A549 (cell line): ENCODE measurements at regions not wholly inside any gene's neighbourhood (a gene's known extent, or its start where the extent isn't known, plus 50 kb on each side); places are given as distances from the start of the nearest gene placed in this dataset.

ENCODE experiments used
- CTCF ChIP-seq: fragments of >200 bp; sonication (Bioruptor Twin); formaldehyde crosslinking; IDR thresholded peaks from 3 replicates; pipeline ENCODE4 v1.5.1; 2016
- ELK1 ChIP-seq: fragments of 150-350 bp; IDR thresholded peaks from 2 replicates; pipeline ENCODE4 v1.6.1; 2014; ENCODE audit warnings: low read depth, mild to moderate bottlenecking, low read length
- EP300 ChIP-seq, 2 experiments: fragments of >200 bp; sonication (Bioruptor Twin); formaldehyde crosslinking; IDR thresholded peaks; 2 replicates in 1 of 2; 3 replicates in 1 of 2; pipeline ENCODE4 v1.6.1; 2016 to 2017
- ESRRA ChIP-seq: fragments of 150-350 bp; IDR thresholded peaks from 2 replicates; pipeline ENCODE4 v1.6.1; 2014; ENCODE audit warnings: mild to moderate bottlenecking, low read length, borderline replicate concordance
- HDAC2 ChIP-seq: fragments of 200-600 bp; sonication (generic); IDR thresholded peaks from 2 replicates; pipeline ENCODE4 v1.6.1; 2016
- JUNB ChIP-seq: fragments of >200 bp; sonication (Bioruptor Twin); formaldehyde crosslinking; IDR thresholded peaks from 2 replicates; pipeline ENCODE4 v1.6.1; 2016
- MYC ChIP-seq: IDR thresholded peaks from 2 replicates; pipeline ENCODE4 v1.6.1; 2012; ENCODE audit warnings: mild to moderate bottlenecking, inconsistent platforms, low read length, improper control_type of control experiment, borderline replicate concordance
- POLR2A ChIP-seq: IDR thresholded peaks from 2 replicates; pipeline ENCODE4 v1.6.1; 2012; ENCODE audit warnings: mild to moderate bottlenecking, low read length
- RFX5 ChIP-seq: fragments of 450-650 bp; IDR thresholded peaks from 2 replicates; pipeline ENCODE4 v1.7.1; 2014; ENCODE audit warnings: antibody characterized with exemption, mild to moderate bottlenecking, moderate library complexity

- no peak for TF ChIP-seq JUNB
- TF ChIP-seq MYC = no peak
- no peak for TF ChIP-seq POLR2A
- no peak for TF ChIP-seq HDAC2
- no peak for TF ChIP-seq CTCF
- TF ChIP-seq EP300 (IDR thresholded peaks at IDR 0.05) = no peak
- no peak for TF ChIP-seq ESRRA
- no peak for TF ChIP-seq ELK1
- no peak for TF ChIP-seq RFX5
Observed at GRCh38 chr1:63010913-63011660, 227.2 kb downstream of the ATG4C start.
